H1 (cell line): ENCODE measurements at regions not wholly inside any gene's neighbourhood (a gene's known extent, or its start where the extent isn't known, plus 50 kb on each side); places are given as distances from the start of the nearest gene placed in this dataset.

Experiments
- CTCF ChIA-PET: fragments of 300-600 bp; sonication (Branson Sonifier 250); formaldehyde crosslinking; loops from one replicate; lab custom pipeline; 2021; ENCODE audit not compliant: partially characterized antibody; lab: Charles Lee
- POLR2A ChIA-PET: fragments of 300-600 bp; sonication (Branson Sonifier 250); formaldehyde crosslinking; loops from one replicate; lab custom pipeline; 2021; ENCODE audit warnings: inconsistent platforms; ENCODE audit not compliant: partially characterized antibody; lab: Charles Lee
- DNase-seq, 2 experiments: peaks; one replicate each; pipeline versions ENCODE4 v3.0.0 to v3.0.0-alpha.2; 2010 to 2022; ENCODE audit warnings: low spot score in 2 of 2, low read depth in 1 of 2, mixed read lengths in 1 of 2
- FAIRE-seq: peaks from 2 replicates; lab custom pipeline; 2011; peaks lifted over from hg19 to GRCh38; lab: Jason Lieb, UNC
- H2AFZ ChIP-seq: 2 replicates; pipeline ENCODE4 v1.8.1; 2012; ENCODE audit warnings: low read length, inconsistent platforms
- H2AK5ac ChIP-seq: 2 replicates; pipeline ENCODE4 v1.6.1; 2013; ENCODE audit warnings: low read depth, low read length
- H2BK120ac ChIP-seq: replicated peaks from 2 replicates; pipeline ENCODE3; 2013; ENCODE audit warnings: low read depth, low read length, inconsistent platforms
- H2BK12ac ChIP-seq: 2 replicates; pipeline ENCODE4 v1.6.1; 2013; ENCODE audit warnings: low read depth, low read length
- H2BK15ac ChIP-seq: 2 replicates; pipeline ENCODE4 v1.6.1; 2013; ENCODE audit warnings: low read length
- H2BK20ac ChIP-seq: 2 replicates; pipeline ENCODE4 v1.6.1; 2013; ENCODE audit warnings: low read length
- H2BK5ac ChIP-seq: 2 replicates; pipeline ENCODE4 v1.6.1; 2013; ENCODE audit warnings: low read depth, low read length
- H3K14ac ChIP-seq: 2 replicates; pipeline ENCODE4 v1.6.1; 2013; ENCODE audit warnings: inconsistent platforms; ENCODE audit not compliant: insufficient read length
- H3K18ac ChIP-seq: 2 replicates; pipeline ENCODE4 v1.6.1; 2013; ENCODE audit warnings: low read length; ENCODE audit errors: extremely low read depth
- H3K23ac ChIP-seq: 2 replicates; pipeline ENCODE4 v1.6.1; 2013; ENCODE audit warnings: inconsistent platforms; ENCODE audit not compliant: insufficient read length
- H3K23me2 ChIP-seq: 2 replicates; pipeline ENCODE4 v1.6.1; 2013; ENCODE audit warnings: low read depth, low read length
- H3K27ac ChIP-seq: 2 replicates; pipeline ENCODE4 v1.6.1; 2011; ENCODE audit warnings: low read depth, low read length, inconsistent platforms
- H3K27me3 ChIP-seq, 4 experiments: replicated peaks in 1 of 4; 1 replicate in 1 of 4; 2 replicates in 3 of 4; pipeline versions ENCODE4 v1.6.1 to v1.8.1; 2011 to 2013; ENCODE audit warnings: low read length in 3 of 4, mild to moderate bottlenecking in 3 of 4, inconsistent platforms in 2 of 4, mixed read lengths in 2 of 4, moderate library complexity in 1 of 4; ENCODE audit not compliant: control insufficient read depth in 3 of 4, insufficient read depth in 3 of 4; ENCODE audit errors: extremely low read depth in 1 of 4
- H3K36me3 ChIP-seq, 4 experiments: 2 replicates each; pipeline versions ENCODE4 v1.6.1 to v1.8.1; 2011 to 2013; ENCODE audit warnings: mild to moderate bottlenecking in 4 of 4, low read length in 3 of 4, moderate library complexity in 2 of 4, control low read depth in 1 of 4, inconsistent platforms in 1 of 4; ENCODE audit not compliant: insufficient read depth in 4 of 4, control insufficient read depth in 2 of 4
- H3K4ac ChIP-seq: replicated peaks from 2 replicates; pipeline ENCODE3; 2013; ENCODE audit warnings: low read length, low read depth, mixed read lengths, inconsistent platforms; ENCODE audit not compliant: insufficient read length
- H3K4me1 ChIP-seq, 4 experiments: replicated peaks in 1 of 4; 1 replicate in 1 of 4; 2 replicates in 3 of 4; pipeline versions ENCODE4 v1.6.1 to v1.8.1; 2011 to 2013; ENCODE audit warnings: low read length in 3 of 4, inconsistent platforms in 2 of 4, mixed read lengths in 1 of 4; ENCODE audit not compliant: insufficient read depth in 4 of 4, control insufficient read depth in 3 of 4
- H3K4me2 ChIP-seq, 2 experiments: 2 replicates each; pipeline versions ENCODE4 v1.6.1 to v1.8.1; 2011 to 2013; ENCODE audit warnings: low read depth in 2 of 2, low read length in 2 of 2, control low read depth in 1 of 2, inconsistent platforms in 1 of 2, mild to moderate bottlenecking in 1 of 2; ENCODE audit not compliant: insufficient read depth in 1 of 2
- H3K4me3 ChIP-seq, 4 experiments: fragments of 200-600, 300-600 bp in 1 of 4; sonication (generic), shearing (Covaris generic), sonication (Bioruptor Twin) in 1 of 4; 2 replicates each; pipeline versions ENCODE4 v1.5.1 to v1.8.1; 2011 to 2016; ENCODE audit warnings: low read length in 4 of 4, low read depth in 3 of 4, control low read depth in 2 of 4, inconsistent platforms in 2 of 4, mild to moderate bottlenecking in 2 of 4, mixed read lengths in 1 of 4, moderate library complexity in 1 of 4; ENCODE audit not compliant: insufficient read depth in 2 of 4; ENCODE audit errors: extremely low read depth in 1 of 4
- H3K56ac ChIP-seq: replicated peaks from 2 replicates; pipeline ENCODE3; 2013; ENCODE audit warnings: low read depth, mild to moderate bottlenecking, mixed read lengths, low read length, inconsistent platforms; ENCODE audit not compliant: insufficient read length
- H3K79me1 ChIP-seq: 2 replicates; pipeline ENCODE4 v1.6.1; 2013; ENCODE audit warnings: low read depth, low read length, control low read depth
- H3K79me2 ChIP-seq, 2 experiments: 2 replicates each; pipeline versions ENCODE4 v1.6.1 to v1.8.1; 2012 to 2013; ENCODE audit warnings: low read length in 2 of 2, mild to moderate bottlenecking in 2 of 2, inconsistent platforms in 1 of 2; ENCODE audit not compliant: insufficient read depth in 2 of 2, control insufficient read depth in 1 of 2
- H3K9ac ChIP-seq, 4 experiments: replicated peaks in 1 of 4; 1 replicate in 1 of 4; 2 replicates in 3 of 4; pipeline versions ENCODE4 v1.6.1 to v1.8.1; 2011 to 2013; ENCODE audit warnings: low read depth in 3 of 4, low read length in 3 of 4, control low read depth in 2 of 4, mild to moderate bottlenecking in 2 of 4, moderate library complexity in 2 of 4, inconsistent platforms in 1 of 4; ENCODE audit errors: extremely low read depth in 1 of 4
- H3K9me3 ChIP-seq, 2 experiments: 2 replicates each; pipeline versions ENCODE4 v1.6.1 to v1.8.1; 2012 to 2013; ENCODE audit warnings: mild to moderate bottlenecking in 2 of 2, moderate library complexity in 2 of 2, control low read depth in 1 of 2, inconsistent platforms in 1 of 2, low read depth in 1 of 2, low read length in 1 of 2, mixed read lengths in 1 of 2; ENCODE audit not compliant: insufficient read depth in 2 of 2
- H4K20me1 ChIP-seq, 2 experiments: replicated peaks in 1 of 2; 2 replicates each; pipeline versions ENCODE3 to v1.8.1; 2011 to 2013; ENCODE audit warnings: inconsistent platforms in 2 of 2, low read length in 2 of 2, mild to moderate bottlenecking in 1 of 2; ENCODE audit not compliant: insufficient read depth in 2 of 2, control insufficient read depth in 1 of 2
- H4K5ac ChIP-seq: 2 replicates; pipeline ENCODE4 v1.6.1; 2013; ENCODE audit warnings: low read length, low read depth, mixed read lengths, inconsistent platforms; ENCODE audit not compliant: insufficient read length
- H4K8ac ChIP-seq: 2 replicates; pipeline ENCODE4 v1.8.0; 2013; ENCODE audit warnings: mild to moderate bottlenecking, moderate library complexity, low read length, inconsistent platforms; ENCODE audit not compliant: insufficient read depth; ENCODE audit errors: extremely low read depth
- H4K91ac ChIP-seq: replicated peaks from 2 replicates; pipeline ENCODE3; 2013; ENCODE audit warnings: low read length, mixed read lengths, inconsistent platforms; ENCODE audit not compliant: insufficient read length
- ATF2 ChIP-seq: IDR thresholded peaks from 2 replicates; pipeline ENCODE4 v1.6.1; 2012; ENCODE audit warnings: low read length, inconsistent platforms
- CREB1 ChIP-seq: IDR thresholded peaks from 2 replicates; pipeline ENCODE4 v1.6.1; 2012; ENCODE audit warnings: inconsistent platforms
- CTCF ChIP-seq, 3 experiments: IDR thresholded peaks; 1 replicate in 2 of 3; 2 replicates in 1 of 3; pipeline versions ENCODE4 v1.5.1 to v1.6.1; 2011; ENCODE audit warnings: low read length in 3 of 3, mild to moderate bottlenecking in 3 of 3, inconsistent platforms in 2 of 3, low read depth in 1 of 3, moderate library complexity in 1 of 3; ENCODE audit not compliant: insufficient read depth in 1 of 3; ENCODE audit errors: control extremely low read depth in 1 of 3
- GABPA ChIP-seq: IDR thresholded peaks from 2 replicates; pipeline ENCODE4 v1.6.1; 2011; ENCODE audit warnings: mild to moderate bottlenecking, low read length, moderate library complexity, borderline replicate concordance; ENCODE audit not compliant: insufficient read depth
- JUND ChIP-seq: IDR thresholded peaks from 2 replicates; pipeline ENCODE4 v1.6.1; 2011; ENCODE audit warnings: mild to moderate bottlenecking, improper control_type of control experiment, low read length
- RAD21 ChIP-seq, 2 experiments: IDR thresholded peaks in 1 of 2; conservative IDR thresholded peaks in 1 of 2; 2 replicates each; pipeline ENCODE4 v1.6.1; 2011; ENCODE audit warnings: low read depth in 2 of 2, low read length in 2 of 2, improper control_type of control experiment in 1 of 2, inconsistent platforms in 1 of 2, mild to moderate bottlenecking in 1 of 2, moderate library complexity in 1 of 2
- SIRT6 ChIP-seq: IDR thresholded peaks from one replicate; pipeline ENCODE4 v1.7.1; 2012; ENCODE audit warnings: low read length, inconsistent platforms
- TAF1 ChIP-seq: IDR thresholded peaks from 2 replicates; pipeline ENCODE4 v1.6.1; 2011; ENCODE audit warnings: mild to moderate bottlenecking, low read depth, low read length
- YY1 ChIP-seq: IDR thresholded peaks from 2 replicates; pipeline ENCODE4 v1.6.1; 2011; ENCODE audit warnings: low read depth, mild to moderate bottlenecking, low read length
- whole genome bisulfite sequencing, 2 experiments: shearing (Covaris generic) in 1 of 2; methylation state at CpG; one replicate each; pipeline versions ENCODE4 v1.1.6 to v1.1.7; 2013 to 2015; ENCODE audit warnings: low lambda C conversion rate in 2 of 2, mixed read lengths in 2 of 2, inconsistent platforms in 1 of 2, low coverage in 1 of 2, missing lambda C conversion rate in 1 of 2; ENCODE audit not compliant: insufficient replicate concordance in 2 of 2, insufficient coverage in 1 of 2, insufficient read length in 1 of 2; ENCODE audit errors: extremely low coverage in 1 of 2, missing lambda C conversion rate in 1 of 2; 5-methylcytosine and 5-hydroxymethylcytosine counted together

- Histone ChIP-seq H4K20me1 (no peaks in the 10 kb centered on the region), H3K23me2 (no peaks in the 10 kb centered on the region)
- 28% methylated on average over 2 of the region's 2 CpGs; no CpG with 5 or more reads in 1 of the 2 experiments for WGBS, 2 experiments
Observed at GRCh38 chr21:20570824-20571232, 427.4 kb upstream of the NCAM2 start.

More at GRCh38 chr21:20570824-20571232, 427.4 kb upstream of the NCAM2 start:
- Histone ChIP-seq H3K9me3 (no peaks in the 10 kb centered on the region), H4K91ac (no peak overlapping the region), H2BK12ac (no peak overlapping the region), H3K4me2 (no peak overlapping the region), H2AK5ac (no peak overlapping the region), H2AFZ (no peak overlapping the region), H3K56ac (no peak overlapping the region), H3K79me2 (no peaks in the 10 kb centered on the region), H3K27me3 (no peaks in the 10 kb centered on the region), H3K4me3 (no peak overlapping the region), H2BK15ac (no peak overlapping the region), H4K8ac (no peak overlapping the region), H3K18ac (no peak overlapping the region), H2BK5ac (no peak overlapping the region), H3K4me1 (peaks cover 0 to 5% (median 0%) of the 10 kb centered on the region in 4 experiments; a peak in 2 of 7 replicates), H3K27ac (no peak overlapping the region), H3K14ac (no peak overlapping the region), H3K9ac (no peak overlapping the region), H2BK20ac (no peak overlapping the region), H3K36me3 (no peaks in the 10 kb centered on the region), H4K5ac (no peak overlapping the region), H3K23ac (no peak overlapping the region), H3K4ac (no peak overlapping the region), H2BK120ac (no peak overlapping the region), H3K79me1 (no peaks in the 10 kb centered on the region)
- FAIRE-seq (peak; percentile 100), DNase-seq (peak; percentile 57 to 73)
- ChIA-PET CTCF (no interaction called here), POLR2A (no interaction called here)
- peak in 2 of 3 experiments; percentile 34 to 55; a peak in 3 of 4 replicates for TF ChIP-seq CTCF (IDR thresholded peaks at IDR 0.05; ENCODE audit: control extremely low read depth in 1 of 3, insufficient read depth in 1 of 3, low read depth in 1 of 3, low read length in 3 of 3)
- TF ChIP-seq RAD21 (IDR thresholded peaks at IDR 0.05 in 1 of 2, conservative IDR thresholded peaks at IDR 0.05 in 1 of 2; ENCODE audit: low read depth in 2 of 2, low read length in 2 of 2), result peak; percentile 81 to 85
- no peak for TF ChIP-seq SIRT6
- peak; percentile 26; the same call in 1 of the 2 replicates for TF ChIP-seq JUND
- peak; percentile 41; the same call in 1 of the 2 replicates for TF ChIP-seq CREB1
- peak; percentile 42; the same call in 1 of the 2 replicates for TF ChIP-seq YY1
- TF ChIP-seq GABPA, result no peak
- 0 out of 2 replicates have a peak, but pooled peaks have one; percentile 71 for TF ChIP-seq ATF2
- TF ChIP-seq TAF1, result no peak
